MCF 10A (cell line): ENCODE measurements at regions not wholly inside any gene's neighbourhood (a gene's known extent, or its start where the extent isn't known, plus 50 kb on each side); places are given as distances from the start of the nearest gene placed in this dataset.

Experiments used
- BruUV-seq: library from RNA; stranded (reverse); fragments of 400-500 nt; replicated peaks from 2 replicates; lab custom pipeline; 2021; lab: Mats Ljungman, UMichigan
- CTCF ChIA-PET: fragments of 300-600 bp; sonication (Branson Sonifier 250); formaldehyde crosslinking; extraction: SDS; loops from one replicate; lab custom pipeline; 2021; ENCODE audit warnings: antibody characterized with exemption, inconsistent platforms; lab: Yijun Ruan, JAX
- POLR2A ChIA-PET: fragments of 300-600, 350-650 bp; sonication (Branson Sonifier 250); formaldehyde crosslinking; extraction: SDS; loops from one replicate; lab custom pipeline; 2020; ENCODE audit warnings: antibody characterized with exemption, inconsistent platforms; lab: Yijun Ruan, JAX
- DNase-seq: peaks from one replicate; pipeline ENCODE4 v3.0.0-alpha.2; 2018; ENCODE audit not compliant: unreplicated experiment
- H3K27ac Mint-ChIP-seq: one replicate; pipeline ENCODE4 v1.8.0; 2022; ENCODE audit warnings: mild to moderate bottlenecking, low read depth, mixed read lengths; ENCODE audit not compliant: unreplicated experiment
- H3K27me3 Mint-ChIP-seq: one replicate; pipeline ENCODE4 v1.8.0; 2022; ENCODE audit warnings: mixed read lengths; ENCODE audit not compliant: insufficient read depth, unreplicated experiment
- H3K36me3 Mint-ChIP-seq: one replicate; pipeline ENCODE4 v1.8.0; 2022; ENCODE audit warnings: mild to moderate bottlenecking, moderate library complexity, mixed read lengths; ENCODE audit not compliant: insufficient read depth, unreplicated experiment
- H3K4me1 Mint-ChIP-seq: one replicate; pipeline ENCODE4 v1.8.0; 2022; ENCODE audit warnings: mixed read lengths; ENCODE audit not compliant: insufficient read depth, unreplicated experiment
- H3K4me3 Mint-ChIP-seq: one replicate; pipeline ENCODE4 v1.8.0; 2022; ENCODE audit warnings: mild to moderate bottlenecking, moderate library complexity, mixed read lengths; ENCODE audit not compliant: unreplicated experiment
- H3K9me3 Mint-ChIP-seq: one replicate; pipeline ENCODE4 v1.8.0; 2022; ENCODE audit warnings: mixed read lengths; ENCODE audit not compliant: unreplicated experiment
- CTCF ChIP-seq: fragments of 200-600 bp; IDR thresholded peaks from one replicate; pipeline ENCODE4 v1.8.0; 2022; ENCODE audit warnings: antibody characterized with exemption, mild to moderate bottlenecking; ENCODE audit not compliant: unreplicated experiment
- intact Hi-C: fragments of 100-400 bp; cut with micrococcal nuclease; formaldehyde crosslinking; loops from 2 replicates; pipeline ENCODE4 v1.14.1; 2022

- TF ChIP-seq CTCF = no peak
- no peaks in the 10 kb centered on the region for H3K4me1 Mint-ChIP-seq
- no peaks in the 10 kb centered on the region for H3K9me3 Mint-ChIP-seq
- H3K36me3 Mint-ChIP-seq = no peaks in the 10 kb centered on the region
- no peak for DNase-seq
- BruUV-seq = no TSS peak
- CTCF ChIA-PET = no interaction called here
- no peak overlapping the region for H3K27ac Mint-ChIP-seq
- peaks cover 67% of the 10 kb centered on the region for H3K27me3 Mint-ChIP-seq
- intact Hi-C loops = no loop called here
- POLR2A ChIA-PET = interaction anchor here (0.7 to 0.8 kb wide), 2 partner anchors 34 to 50 kb away, joined by 3 to 4 read pairs; no protein-coding TSS in a partner anchor
- no peak overlapping the region for H3K4me3 Mint-ChIP-seq
These were observed 149.8 kb downstream of the RTP5 start for GRCh38 chr2:242019344-242019743.

- no peak for DNase-seq
- Mint-ChIP-seq H3K36me3 (no peaks in the 10 kb centered on the region), H3K4me3 (no peak overlapping the region), H3K4me1 (no peaks in the 10 kb centered on the region), H3K27me3 (peaks cover 67% of the 10 kb centered on the region), H3K9me3 (no peaks in the 10 kb centered on the region), H3K27ac (no peak overlapping the region)
- TF ChIP-seq CTCF = no peak
- ChIA-PET POLR2A (interaction anchor here (0.7 kb wide), 1 partner anchor 33 kb away, joined by 3 read pairs; no protein-coding TSS in a partner anchor), CTCF (interaction anchor here (0.6 to 1.6 kb wide), 2 partner anchors 11 to 22 kb away, joined by 3 read pairs; no protein-coding TSS in a partner anchor)
- intact Hi-C loops = no loop called here
- no TSS peak for BruUV-seq
These were observed 150.9 kb downstream of the RTP5 start for GRCh38 chr2:242020196-242021004.

GRCh38 chr2:242022550-242023290, 153.2 kb downstream of the RTP5 start:
- intact Hi-C loops = no loop called here
- CTCF ChIA-PET = interaction anchor here (0.6 to 1.1 kb wide), 2 partner anchors 72 to 205 kb away, joined by 3 to 6 read pairs; no protein-coding TSS in a partner anchor
- peaks cover 87% of the 10 kb centered on the region for H3K27me3 Mint-ChIP-seq

More at GRCh38 chr2:242022550-242023290, 153.2 kb downstream of the RTP5 start:
- Mint-ChIP-seq H3K4me1 (no peaks in the 10 kb centered on the region), H3K4me3 (no peak overlapping the region), H3K9me3 (no peaks in the 10 kb centered on the region), H3K36me3 (no peaks in the 10 kb centered on the region), H3K27ac (no peak overlapping the region)
- DNase-seq = peak; percentile 3
- POLR2A ChIA-PET = interaction anchor here (0.6 to 1.4 kb wide), 3 partner anchors 11 to 23 kb away, joined by 3 to 4 read pairs (median 4); no protein-coding TSS in a partner anchor
- no TSS peak for BruUV-seq
- no peak for TF ChIP-seq CTCF
